WTC11 (cell line): ENCODE measurements at regions not wholly inside any gene's neighbourhood (a gene's known extent, or its start where the extent isn't known, plus 50 kb on each side); places are given as distances from the start of the nearest gene placed in this dataset.

Experiments used
- ATAC-seq: fragments of 200-7000 bp; cut with Tn5 transposase; 2 replicates; pipeline ENCODE4 v1.10.0; 2021; ENCODE audit warnings: mild to moderate bottlenecking, moderate library complexity
- CTCF ChIA-PET: fragments of 300-600 bp; sonication (Branson Sonifier 250); formaldehyde crosslinking; loops from one replicate; lab custom pipeline; 2021; ENCODE audit warnings: antibody characterized with exemption; lab: Charles Lee
- POLR2A ChIA-PET: fragments of 350-600 bp; sonication (Branson Sonifier 250); formaldehyde crosslinking; loops from one replicate; lab custom pipeline; 2021; ENCODE audit warnings: antibody characterized with exemption; lab: Charles Lee
- DNase-seq: peaks from one replicate; pipeline ENCODE4 v3.0.0; 2021; ENCODE audit warnings: low spot score
- H3K27ac Mint-ChIP-seq: 2 replicates; pipeline ENCODE4 v1.8.0; 2021; ENCODE audit warnings: mixed read lengths
- H3K27me3 Mint-ChIP-seq: 2 replicates; pipeline ENCODE4 v1.8.0; 2021; ENCODE audit warnings: low read depth, mild to moderate bottlenecking, moderate library complexity, mixed read lengths
- H3K36me3 Mint-ChIP-seq: 2 replicates; pipeline ENCODE4 v1.8.0; 2021; ENCODE audit warnings: mixed read lengths
- H3K4me1 Mint-ChIP-seq: 2 replicates; pipeline ENCODE4 v1.8.0; 2022; ENCODE audit warnings: mixed read lengths
- H3K4me3 Mint-ChIP-seq: 2 replicates; pipeline ENCODE4 v1.8.0; 2021; ENCODE audit warnings: mild to moderate bottlenecking, moderate library complexity, mixed read lengths
- H3K9me3 Mint-ChIP-seq: 2 replicates; pipeline ENCODE4 v1.8.0; 2021; ENCODE audit warnings: mixed read lengths
- CREB1 ChIP-seq: sonication (generic); formaldehyde crosslinking; IDR thresholded peaks from 2 replicates; pipeline ENCODE4 v1.8.0; 2023; ENCODE audit warnings: mild to moderate bottlenecking, missing genetic modification reagents
- FOXJ3 ChIP-seq: sonication (generic); formaldehyde crosslinking; IDR thresholded peaks from 2 replicates; pipeline ENCODE4 v1.9.0; 2021; ENCODE audit warnings: missing genetic modification reagents, mild to moderate bottlenecking, borderline replicate concordance
- FOXP1 ChIP-seq: sonication (generic); formaldehyde crosslinking; IDR thresholded peaks from 2 replicates; pipeline ENCODE4 v1.8.0; 2022; ENCODE audit warnings: missing genetic modification reagents, mild to moderate bottlenecking, moderate library complexity, borderline replicate concordance
- GRHL2 ChIP-seq: fragments of 250-450 bp; sonication (Bioruptor Pico); IDR thresholded peaks from 2 replicates; pipeline ENCODE4 v1.8.0; 2022; ENCODE audit warnings: mild to moderate bottlenecking, moderate library complexity; ENCODE audit not compliant: insufficient replicate concordance, severe bottlenecking
- GTF2I ChIP-seq: fragments of 250-450 bp; sonication (Bioruptor Pico); conservative IDR thresholded peaks from 2 replicates; pipeline ENCODE4 v1.4.0; 2021; ENCODE audit warnings: mild to moderate bottlenecking
- IRF2 ChIP-seq: sonication (generic); formaldehyde crosslinking; IDR thresholded peaks from 2 replicates; pipeline ENCODE4 v1.8.0; 2022; ENCODE audit warnings: low read depth, missing genetic modification reagents, borderline replicate concordance
- MYBL2 ChIP-seq: sonication (generic); formaldehyde crosslinking; IDR thresholded peaks from 2 replicates; pipeline ENCODE4 v1.8.1; 2023; ENCODE audit warnings: mild to moderate bottlenecking, moderate library complexity, missing genetic modification reagents
- PRRX2 ChIP-seq: fragments of 250-450 bp; sonication (Bioruptor Pico); IDR thresholded peaks from 2 replicates; pipeline ENCODE4 v1.8.0; 2021; ENCODE audit warnings: mild to moderate bottlenecking
- RORB ChIP-seq: fragments of 250-450 bp; sonication (Bioruptor Pico); IDR thresholded peaks from 2 replicates; pipeline ENCODE4 v1.9.0; 2021; ENCODE audit warnings: mild to moderate bottlenecking
- SMAD4 ChIP-seq: sonication (generic); formaldehyde crosslinking; IDR thresholded peaks from 2 replicates; pipeline ENCODE4 v1.8.0; 2022; ENCODE audit warnings: mild to moderate bottlenecking, missing genetic modification reagents
- SP1 ChIP-seq: sonication (generic); formaldehyde crosslinking; conservative IDR thresholded peaks from 2 replicates; pipeline ENCODE4 v1.8.1; 2022; ENCODE audit warnings: missing genetic modification reagents
- TCF7 ChIP-seq: sonication (generic); formaldehyde crosslinking; IDR thresholded peaks from 2 replicates; pipeline ENCODE4 v1.8.0; 2022; ENCODE audit warnings: mild to moderate bottlenecking, low read depth, missing genetic modification reagents, moderate library complexity
- TEAD1 ChIP-seq: sonication (generic); formaldehyde crosslinking; IDR thresholded peaks from 2 replicates; pipeline ENCODE4 v1.8.0; 2022; ENCODE audit warnings: mild to moderate bottlenecking, missing genetic modification reagents
- ZBTB21 ChIP-seq: sonication (generic); formaldehyde crosslinking; IDR thresholded peaks from 2 replicates; pipeline ENCODE4 v1.8.1; 2023; ENCODE audit warnings: mild to moderate bottlenecking, missing genetic modification reagents, borderline replicate concordance
- ZNF232 ChIP-seq: sonication (generic); formaldehyde crosslinking; IDR thresholded peaks from 2 replicates; pipeline ENCODE4 v1.8.0; 2022; ENCODE audit warnings: mild to moderate bottlenecking, missing genetic modification reagents
- ZNF416 ChIP-seq: fragments of 250-450 bp; sonication (Bioruptor Pico); IDR thresholded peaks from 2 replicates; pipeline ENCODE4 v1.9.0; 2021; ENCODE audit warnings: mild to moderate bottlenecking, inconsistent platforms
- TF ChIP-seq, protein P1 (sequence below): sonication (generic); formaldehyde crosslinking; IDR thresholded peaks from 2 replicates; pipeline ENCODE4 v1.8.1; 2022; ENCODE audit warnings: mild to moderate bottlenecking, missing genetic modification reagents, moderate library complexity, borderline replicate concordance
- TF ChIP-seq, protein P2 (sequence below): sonication (generic); formaldehyde crosslinking; conservative IDR thresholded peaks from 2 replicates; pipeline ENCODE4 v1.8.1; 2023; ENCODE audit warnings: mild to moderate bottlenecking, low read depth, missing genetic modification reagents, moderate library complexity
- TF ChIP-seq, protein P3 (sequence below): fragments of 250-450 bp; sonication (Bioruptor Pico); conservative IDR thresholded peaks from 2 replicates; pipeline ENCODE4 v1.9.0; 2021; ENCODE audit warnings: mild to moderate bottlenecking
- TF ChIP-seq, protein P4 (sequence below): sonication (generic); formaldehyde crosslinking; IDR thresholded peaks from 2 replicates; pipeline ENCODE4 v1.8.1; 2022; ENCODE audit warnings: low read depth, mild to moderate bottlenecking, moderate library complexity, missing genetic modification reagents, borderline replicate concordance
- TF ChIP-seq, protein P5 (sequence below): fragments of 200-600 bp; IDR thresholded peaks from 2 replicates; pipeline ENCODE4 v1.8.0; 2022; ENCODE audit warnings: antibody characterized with exemption
- TF ChIP-seq, protein P6 (sequence below): sonication (generic); formaldehyde crosslinking; conservative IDR thresholded peaks from 2 replicates; pipeline ENCODE4 v1.8.1; 2022; ENCODE audit warnings: mild to moderate bottlenecking, missing genetic modification reagents
- TF ChIP-seq, protein P7 (sequence below): fragments of 250-450 bp; sonication (Bioruptor Pico); IDR thresholded peaks from 2 replicates; pipeline ENCODE4 v1.9.0; 2021; ENCODE audit warnings: moderate library complexity, mild to moderate bottlenecking, inconsistent platforms, borderline replicate concordance

DNA sequence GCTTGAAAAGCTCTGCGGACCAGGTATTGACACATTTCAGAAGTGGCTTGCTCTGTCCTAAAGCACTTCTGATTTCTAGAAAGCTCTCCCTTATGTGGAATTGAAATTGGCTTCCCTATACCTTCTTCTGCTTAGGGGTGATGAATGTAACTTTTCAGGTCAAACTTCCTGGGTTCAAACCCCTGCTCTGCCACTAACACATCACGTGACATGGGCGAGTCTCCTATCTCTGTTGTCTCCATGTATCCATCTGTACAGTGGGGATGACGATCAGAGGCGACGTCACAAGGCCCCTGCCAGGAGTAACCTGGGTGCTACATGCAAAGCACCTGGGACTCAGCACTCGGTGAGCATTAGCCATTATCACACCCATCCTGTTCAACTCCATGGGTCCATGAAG, 73.7 kb upstream of the PIWIL1 start (continued):
- TF ChIP-seq, protein P1, sequence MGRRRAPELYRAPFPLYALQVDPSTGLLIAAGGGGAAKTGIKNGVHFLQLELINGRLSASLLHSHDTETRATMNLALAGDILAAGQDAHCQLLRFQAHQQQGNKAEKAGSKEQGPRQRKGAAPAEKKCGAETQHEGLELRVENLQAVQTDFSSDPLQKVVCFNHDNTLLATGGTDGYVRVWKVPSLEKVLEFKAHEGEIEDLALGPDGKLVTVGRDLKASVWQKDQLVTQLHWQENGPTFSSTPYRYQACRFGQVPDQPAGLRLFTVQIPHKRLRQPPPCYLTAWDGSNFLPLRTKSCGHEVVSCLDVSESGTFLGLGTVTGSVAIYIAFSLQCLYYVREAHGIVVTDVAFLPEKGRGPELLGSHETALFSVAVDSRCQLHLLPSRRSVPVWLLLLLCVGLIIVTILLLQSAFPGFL (CRISPR knock-in tag): no peak
- TF ChIP-seq SP1 (CRISPR knock-in tag) (no peak), ZBTB21 (no peak), TEAD1 (CRISPR knock-in tag) (no peak), FOXJ3 (CRISPR knock-in tag) (no peak), MYBL2 (CRISPR knock-in tag) (no peak), GTF2I (CRISPR knock-in tag) (no peak)
- TF ChIP-seq, protein P2, sequence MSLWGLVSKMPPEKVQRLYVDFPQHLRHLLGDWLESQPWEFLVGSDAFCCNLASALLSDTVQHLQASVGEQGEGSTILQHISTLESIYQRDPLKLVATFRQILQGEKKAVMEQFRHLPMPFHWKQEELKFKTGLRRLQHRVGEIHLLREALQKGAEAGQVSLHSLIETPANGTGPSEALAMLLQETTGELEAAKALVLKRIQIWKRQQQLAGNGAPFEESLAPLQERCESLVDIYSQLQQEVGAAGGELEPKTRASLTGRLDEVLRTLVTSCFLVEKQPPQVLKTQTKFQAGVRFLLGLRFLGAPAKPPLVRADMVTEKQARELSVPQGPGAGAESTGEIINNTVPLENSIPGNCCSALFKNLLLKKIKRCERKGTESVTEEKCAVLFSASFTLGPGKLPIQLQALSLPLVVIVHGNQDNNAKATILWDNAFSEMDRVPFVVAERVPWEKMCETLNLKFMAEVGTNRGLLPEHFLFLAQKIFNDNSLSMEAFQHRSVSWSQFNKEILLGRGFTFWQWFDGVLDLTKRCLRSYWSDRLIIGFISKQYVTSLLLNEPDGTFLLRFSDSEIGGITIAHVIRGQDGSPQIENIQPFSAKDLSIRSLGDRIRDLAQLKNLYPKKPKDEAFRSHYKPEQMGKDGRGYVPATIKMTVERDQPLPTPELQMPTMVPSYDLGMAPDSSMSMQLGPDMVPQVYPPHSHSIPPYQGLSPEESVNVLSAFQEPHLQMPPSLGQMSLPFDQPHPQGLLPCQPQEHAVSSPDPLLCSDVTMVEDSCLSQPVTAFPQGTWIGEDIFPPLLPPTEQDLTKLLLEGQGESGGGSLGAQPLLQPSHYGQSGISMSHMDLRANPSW (CRISPR knock-in tag): no peak
- TF ChIP-seq, protein P3, sequence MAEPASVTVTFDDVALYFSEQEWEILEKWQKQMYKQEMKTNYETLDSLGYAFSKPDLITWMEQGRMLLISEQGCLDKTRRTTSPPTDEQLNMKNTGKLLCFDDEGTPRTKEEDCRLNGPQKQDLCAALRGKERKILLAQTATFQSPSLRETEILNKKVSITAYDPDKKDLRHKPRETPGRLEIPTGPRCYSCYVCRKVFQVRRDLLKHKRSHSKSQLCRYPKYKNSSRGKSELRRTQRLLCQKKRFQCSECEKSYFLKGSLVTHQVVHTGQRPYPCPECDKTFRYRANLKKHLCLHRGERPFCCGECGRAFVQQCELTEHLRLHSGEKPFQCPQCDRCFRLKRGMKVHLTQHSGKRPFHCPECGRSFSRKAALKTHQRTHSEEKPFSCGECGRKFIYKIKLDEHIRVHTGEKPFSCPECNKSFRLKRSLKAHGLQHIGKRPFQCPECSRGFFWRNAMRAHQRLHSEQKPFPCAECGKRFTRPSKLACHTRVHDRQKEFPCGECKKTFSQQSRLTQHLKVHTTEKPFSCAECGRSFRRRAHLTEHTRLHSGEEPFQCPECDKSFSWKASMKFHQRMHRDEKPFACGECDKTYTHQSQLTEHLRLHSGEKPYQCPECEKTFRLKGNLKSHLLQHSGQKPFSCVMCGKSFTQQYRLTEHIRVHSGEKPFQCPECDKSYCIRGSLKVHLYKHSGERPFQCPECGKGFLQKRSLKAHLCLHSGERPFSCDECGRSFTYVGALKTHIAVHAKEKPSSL (CRISPR knock-in tag): no peak

DNA sequence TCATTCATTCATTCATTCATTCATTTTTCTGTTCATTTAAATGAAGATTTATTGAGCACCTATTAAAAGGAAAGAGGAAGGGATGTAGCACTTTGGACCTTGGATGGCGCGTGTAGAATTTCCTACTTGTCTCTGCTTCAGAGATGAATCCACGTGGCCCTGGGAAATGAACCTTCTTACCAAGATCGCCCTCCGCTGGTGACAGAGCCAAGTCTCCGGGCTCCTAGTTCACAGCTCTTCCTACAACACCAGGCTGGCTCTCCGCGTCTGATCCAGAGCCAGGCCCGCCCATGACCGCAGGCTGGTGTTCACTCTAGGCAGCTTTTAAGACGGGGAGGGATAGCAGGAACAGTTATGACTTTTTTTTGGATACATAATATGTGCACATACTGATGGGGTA, 70.9 kb upstream of the PIWIL1 start:
- Mint-ChIP-seq H3K4me3 (no peak overlapping the region), H3K27me3 (peaks cover 11% of the 10 kb centered on the region), H3K36me3 (peaks cover 25% of the 10 kb centered on the region), H3K27ac (no peak overlapping the region), H3K4me1 (no peaks in the 10 kb centered on the region), H3K9me3 (peaks cover 39% of the 10 kb centered on the region)
- CTCF ChIA-PET: interaction anchor here (1.0 to 2.8 kb wide), 2 partner anchors 14 to 225 kb away, joined by 3 to 10 read pairs; no protein-coding TSS in a partner anchor
- ATAC-seq (peak; percentile 61; the same call in 1 of the 2 replicates), DNase-seq (peak; percentile 41)
- POLR2A ChIA-PET: no interaction called here
- TF ChIP-seq ZNF232 (CRISPR knock-in tag) (no peak), SMAD4 (CRISPR knock-in tag) (no peak), PRRX2 (CRISPR knock-in tag) (no peak), GRHL2 (CRISPR knock-in tag) (no peak), TCF7 (no peak), ZNF416 (CRISPR knock-in tag) (no peak), GTF2I (CRISPR knock-in tag) (no peak), FOXP1 (no peak), RORB (CRISPR knock-in tag) (no peak), IRF2 (CRISPR knock-in tag) (no peak), CREB1 (no peak)
- TF ChIP-seq, protein P3 (CRISPR knock-in tag): no peak
- TF ChIP-seq, protein P4, sequence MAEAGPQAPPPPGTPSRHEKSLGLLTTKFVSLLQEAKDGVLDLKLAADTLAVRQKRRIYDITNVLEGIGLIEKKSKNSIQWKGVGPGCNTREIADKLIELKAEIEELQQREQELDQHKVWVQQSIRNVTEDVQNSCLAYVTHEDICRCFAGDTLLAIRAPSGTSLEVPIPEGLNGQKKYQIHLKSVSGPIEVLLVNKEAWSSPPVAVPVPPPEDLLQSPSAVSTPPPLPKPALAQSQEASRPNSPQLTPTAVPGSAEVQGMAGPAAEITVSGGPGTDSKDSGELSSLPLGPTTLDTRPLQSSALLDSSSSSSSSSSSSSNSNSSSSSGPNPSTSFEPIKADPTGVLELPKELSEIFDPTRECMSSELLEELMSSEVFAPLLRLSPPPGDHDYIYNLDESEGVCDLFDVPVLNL (CRISPR knock-in tag): no peak
- TF ChIP-seq, protein P5, sequence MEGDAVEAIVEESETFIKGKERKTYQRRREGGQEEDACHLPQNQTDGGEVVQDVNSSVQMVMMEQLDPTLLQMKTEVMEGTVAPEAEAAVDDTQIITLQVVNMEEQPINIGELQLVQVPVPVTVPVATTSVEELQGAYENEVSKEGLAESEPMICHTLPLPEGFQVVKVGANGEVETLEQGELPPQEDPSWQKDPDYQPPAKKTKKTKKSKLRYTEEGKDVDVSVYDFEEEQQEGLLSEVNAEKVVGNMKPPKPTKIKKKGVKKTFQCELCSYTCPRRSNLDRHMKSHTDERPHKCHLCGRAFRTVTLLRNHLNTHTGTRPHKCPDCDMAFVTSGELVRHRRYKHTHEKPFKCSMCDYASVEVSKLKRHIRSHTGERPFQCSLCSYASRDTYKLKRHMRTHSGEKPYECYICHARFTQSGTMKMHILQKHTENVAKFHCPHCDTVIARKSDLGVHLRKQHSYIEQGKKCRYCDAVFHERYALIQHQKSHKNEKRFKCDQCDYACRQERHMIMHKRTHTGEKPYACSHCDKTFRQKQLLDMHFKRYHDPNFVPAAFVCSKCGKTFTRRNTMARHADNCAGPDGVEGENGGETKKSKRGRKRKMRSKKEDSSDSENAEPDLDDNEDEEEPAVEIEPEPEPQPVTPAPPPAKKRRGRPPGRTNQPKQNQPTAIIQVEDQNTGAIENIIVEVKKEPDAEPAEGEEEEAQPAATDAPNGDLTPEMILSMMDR: no peak
- TF ChIP-seq, protein P6, sequence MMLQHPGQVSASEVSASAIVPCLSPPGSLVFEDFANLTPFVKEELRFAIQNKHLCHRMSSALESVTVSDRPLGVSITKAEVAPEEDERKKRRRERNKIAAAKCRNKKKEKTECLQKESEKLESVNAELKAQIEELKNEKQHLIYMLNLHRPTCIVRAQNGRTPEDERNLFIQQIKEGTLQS: no peak
- TF ChIP-seq, protein P7, sequence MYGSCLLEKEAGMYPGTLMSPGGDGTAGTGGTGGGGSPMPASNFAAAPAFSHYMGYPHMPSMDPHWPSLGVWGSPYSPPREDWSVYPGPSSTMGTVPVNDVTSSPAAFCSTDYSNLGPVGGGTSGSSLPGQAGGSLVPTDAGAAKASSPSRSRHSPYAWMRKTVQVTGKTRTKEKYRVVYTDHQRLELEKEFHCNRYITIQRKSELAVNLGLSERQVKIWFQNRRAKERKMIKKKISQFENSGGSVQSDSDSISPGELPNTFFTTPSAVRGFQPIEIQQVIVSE: no peak
